H9 (cell line): ENCODE measurements at regions not wholly inside any gene's neighbourhood (a gene's known extent, or its start where the extent isn't known, plus 50 kb on each side); places are given as distances from the start of the nearest gene placed in this dataset.

Experiments
- DNase-seq: peaks from one replicate; pipeline ENCODE4 v3.0.0-alpha.2; 2017
- H2AFZ ChIP-seq: one replicate; pipeline ENCODE4 v1.6.1; 2013; ENCODE audit warnings: mild to moderate bottlenecking, low read length, control low read depth, moderate library complexity
- H2AK5ac ChIP-seq: 2 replicates; pipeline ENCODE4 v1.6.1; 2013; ENCODE audit warnings: low read length, control low read depth, mixed read lengths; ENCODE audit not compliant: insufficient read length
- H2BK120ac ChIP-seq: one replicate; pipeline ENCODE4 v1.6.1; 2013; ENCODE audit warnings: low read depth, mild to moderate bottlenecking, low read length, control low read depth, inconsistent platforms; ENCODE audit not compliant: poor library complexity, severe bottlenecking
- H2BK12ac ChIP-seq: 2 replicates; pipeline ENCODE4 v1.6.1; 2013; ENCODE audit warnings: low read length, control low read depth, mixed read lengths, low read depth; ENCODE audit not compliant: insufficient read length
- H2BK15ac ChIP-seq: 2 replicates; pipeline ENCODE4 v1.6.1; 2013; ENCODE audit warnings: low read depth, low read length, control low read depth
- H2BK20ac ChIP-seq: one replicate; pipeline ENCODE4 v1.6.1; 2013; ENCODE audit warnings: low read depth, mild to moderate bottlenecking, low read length, control low read depth, inconsistent platforms; ENCODE audit not compliant: poor library complexity, severe bottlenecking
- H2BK5ac ChIP-seq: 2 replicates; pipeline ENCODE4 v1.6.1; 2013; ENCODE audit warnings: low read length, control low read depth, mixed read lengths; ENCODE audit not compliant: insufficient read length
- H3K14ac ChIP-seq: 2 replicates; pipeline ENCODE4 v1.6.1; 2013; ENCODE audit warnings: low read length, control low read depth; ENCODE audit not compliant: insufficient read depth
- H3K18ac ChIP-seq: 2 replicates; pipeline ENCODE4 v1.6.1; 2013; ENCODE audit warnings: low read depth, mild to moderate bottlenecking, mixed read lengths, low read length, control low read depth; ENCODE audit not compliant: insufficient read length
- H3K23ac ChIP-seq: 2 replicates; pipeline ENCODE4 v1.6.1; 2013; ENCODE audit warnings: low read length, control low read depth, mixed read lengths, low read depth; ENCODE audit not compliant: insufficient read length
- H3K23me2 ChIP-seq: 2 replicates; pipeline ENCODE4 v1.6.1; 2013; ENCODE audit warnings: low read depth, mild to moderate bottlenecking, mixed read lengths, low read length, control low read depth; ENCODE audit not compliant: insufficient read length, poor library complexity, severe bottlenecking
- H3K27ac ChIP-seq: 2 replicates; pipeline ENCODE4 v1.5.1; 2013; ENCODE audit warnings: low read length, control low read depth, mixed read lengths, low read depth; ENCODE audit not compliant: insufficient read length
- H3K27me3 ChIP-seq: 2 replicates; pipeline ENCODE4 v1.6.1; 2013; ENCODE audit warnings: low read length, control low read depth, inconsistent platforms; ENCODE audit not compliant: insufficient read depth
- H3K4ac ChIP-seq: 2 replicates; pipeline ENCODE4 v1.6.1; 2013; ENCODE audit warnings: low read depth, mild to moderate bottlenecking, control low read depth, inconsistent platforms, low read length, moderate library complexity
- H3K4me1 ChIP-seq: 2 replicates; pipeline ENCODE4 v1.6.1; 2013; ENCODE audit warnings: low read length, control low read depth, inconsistent platforms; ENCODE audit not compliant: insufficient read depth
- H3K4me2 ChIP-seq: 2 replicates; pipeline ENCODE4 v1.6.1; 2013; ENCODE audit warnings: low read length, control low read depth, mixed read lengths; ENCODE audit not compliant: insufficient read length, insufficient read depth
- H3K56ac ChIP-seq: 2 replicates; pipeline ENCODE4 v1.6.1; 2013; ENCODE audit warnings: low read depth, mild to moderate bottlenecking, mixed read lengths, low read length, control low read depth; ENCODE audit not compliant: insufficient read length
- H3K79me1 ChIP-seq: 2 replicates; pipeline ENCODE4 v1.6.1; 2013; ENCODE audit warnings: low read depth, mild to moderate bottlenecking, moderate library complexity, low read length, control low read depth, inconsistent platforms; ENCODE audit not compliant: insufficient read depth, poor library complexity, severe bottlenecking
- H3K79me2 ChIP-seq: 2 replicates; pipeline ENCODE4 v1.6.1; 2013; ENCODE audit warnings: low read length, control low read depth, inconsistent platforms; ENCODE audit not compliant: insufficient read depth
- H3K9ac ChIP-seq: 2 replicates; pipeline ENCODE4 v1.6.1; 2013; ENCODE audit warnings: low read length, control low read depth, mixed read lengths; ENCODE audit not compliant: insufficient read length; ENCODE audit errors: extremely low read depth
- H3K9me3 ChIP-seq: one replicate; pipeline ENCODE4 v1.6.1; 2013; ENCODE audit warnings: low read depth, low read length, inconsistent platforms; ENCODE audit not compliant: control insufficient read depth
- H3T11ph ChIP-seq: one replicate; pipeline ENCODE4 v1.6.1; 2013; ENCODE audit warnings: mild to moderate bottlenecking, low read length, control low read depth, inconsistent platforms
- H4K20me1 ChIP-seq: one replicate; pipeline ENCODE4 v1.6.1; 2013; ENCODE audit not compliant: control insufficient read depth, insufficient read length, insufficient read depth
- H4K5ac ChIP-seq: 2 replicates; pipeline ENCODE4 v1.6.1; 2013; ENCODE audit warnings: low read depth, mild to moderate bottlenecking, mixed read lengths, low read length, control low read depth; ENCODE audit not compliant: insufficient read length
- H4K8ac ChIP-seq: replicated peaks from 2 replicates; pipeline ENCODE4 v1.6.1; 2013; ENCODE audit warnings: low read length, control low read depth, mixed read lengths, low read depth; ENCODE audit not compliant: insufficient read length
- H4K91ac ChIP-seq: 2 replicates; pipeline ENCODE4 v1.6.1; 2013; ENCODE audit warnings: low read depth, mild to moderate bottlenecking, moderate library complexity, mixed read lengths, low read length, control low read depth; ENCODE audit not compliant: insufficient read length
- H3K27ac Mint-ChIP-seq, 3 experiments: 2 replicates in 2 of 3; 3 replicates in 1 of 3; pipeline ENCODE4 v1.8.0; 2020 to 2021; ENCODE audit warnings: mixed read lengths in 3 of 3, mild to moderate bottlenecking in 1 of 3, moderate library complexity in 1 of 3
- H3K27me3 Mint-ChIP-seq: 2 replicates; pipeline ENCODE4 v1.8.0; 2021; ENCODE audit warnings: low read depth, mild to moderate bottlenecking, moderate library complexity, mixed read lengths
- H3K36me3 Mint-ChIP-seq, 3 experiments: 2 replicates in 2 of 3; 3 replicates in 1 of 3; pipeline ENCODE4 v1.8.0; 2020 to 2021; ENCODE audit warnings: low read depth in 3 of 3, mixed read lengths in 3 of 3; ENCODE audit not compliant: insufficient read depth in 1 of 3
- H3K4me1 Mint-ChIP-seq, 2 experiments: 2 replicates each; pipeline ENCODE4 v1.8.0; 2020; ENCODE audit warnings: mixed read lengths in 2 of 2
- H3K4me3 Mint-ChIP-seq, 2 experiments: 2 replicates in 1 of 2; 3 replicates in 1 of 2; pipeline ENCODE4 v1.8.0; 2020 to 2021; ENCODE audit warnings: mild to moderate bottlenecking in 2 of 2, mixed read lengths in 2 of 2, moderate library complexity in 1 of 2
- H3K9me3 Mint-ChIP-seq, 2 experiments: 2 replicates in 1 of 2; 3 replicates in 1 of 2; pipeline ENCODE4 v1.8.0; 2020; ENCODE audit warnings: mild to moderate bottlenecking in 2 of 2, mixed read lengths in 2 of 2, moderate library complexity in 1 of 2
- WGBS: extraction: QIAGEN DNeasy Blood & Tissue Kit; methylation state at CpG from one replicate; pipeline ENCODE4 v1.1.7; 2013; ENCODE audit warnings: missing lambda C conversion rate, low lambda C conversion rate, mixed read lengths; ENCODE audit not compliant: insufficient read length; ENCODE audit errors: extremely low coverage; 5-methylcytosine and 5-hydroxymethylcytosine counted together
- TF ChIP-seq, protein P1 (sequence below): fragments of 200-600 bp; sonication (generic); conservative IDR thresholded peaks from 3 replicates; pipeline ENCODE4 v1.8.0; 2021; ENCODE audit warnings: antibody characterized with exemption, mild to moderate bottlenecking

DNA sequence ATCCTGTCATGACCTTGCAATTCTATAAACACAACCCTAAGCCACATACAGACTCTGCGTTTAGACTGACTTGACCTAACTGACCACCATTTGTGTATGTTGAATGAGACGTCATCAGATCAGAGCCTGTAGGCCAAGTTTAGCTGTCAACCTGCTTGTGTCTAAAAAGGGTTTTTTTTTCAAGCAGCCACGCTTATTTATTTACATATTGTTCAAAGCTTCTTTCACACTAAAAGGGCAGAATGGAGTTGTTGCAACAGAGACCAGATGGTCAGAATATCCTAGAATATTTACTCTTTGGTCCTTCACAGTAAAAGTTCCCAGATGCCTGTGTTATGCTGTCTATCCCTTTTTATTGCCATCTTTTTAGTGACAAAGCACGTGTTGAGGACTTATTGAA, 307.7 kb upstream of the SLC10A2 start:
- Mint-ChIP-seq H3K4me1 (peaks cover 0 to 4% of the 10 kb centered on the region in 2 experiments; a peak in 2 of 4 replicates), H3K27me3 (no peaks in the 10 kb centered on the region), H3K36me3 (peaks cover 0 to 1% (median 0%) of the 10 kb centered on the region in 3 experiments; a peak in 1 of 7 replicates), H3K9me3 (no peaks in the 10 kb centered on the region; a peak in 1 of 5 replicates), H3K4me3 (no peak overlapping the region), H3K27ac (no peak overlapping the region; a peak in 1 of 7 replicates)
- Histone ChIP-seq H2BK120ac (no peak overlapping the region), H4K20me1 (no peaks in the 10 kb centered on the region), H4K5ac (no peak overlapping the region), H2AFZ (no peak overlapping the region), H3K14ac (no peak overlapping the region), H2BK20ac (no peak overlapping the region), H3K4ac (no peak overlapping the region), H2BK15ac (no peak overlapping the region), H4K91ac (no peak overlapping the region), H4K8ac (no peak overlapping the region), H2AK5ac (no peak overlapping the region), H3K4me2 (no peak overlapping the region), H3K79me1 (no peaks in the 10 kb centered on the region), H3K9ac (no peak overlapping the region), H3K27me3 (no peaks in the 10 kb centered on the region), H2BK12ac (no peak overlapping the region), H3T11ph (no peak overlapping the region), H3K4me1 (no peaks in the 10 kb centered on the region), H3K27ac (no peak overlapping the region), H3K18ac (no peak overlapping the region), H3K23ac (no peak overlapping the region), H3K56ac (no peak overlapping the region), H3K9me3 (no peaks in the 10 kb centered on the region), H3K23me2 (no peaks in the 10 kb centered on the region), H3K79me2 (no peaks in the 10 kb centered on the region), H2BK5ac (no peak overlapping the region)
- TF ChIP-seq, protein P1, sequence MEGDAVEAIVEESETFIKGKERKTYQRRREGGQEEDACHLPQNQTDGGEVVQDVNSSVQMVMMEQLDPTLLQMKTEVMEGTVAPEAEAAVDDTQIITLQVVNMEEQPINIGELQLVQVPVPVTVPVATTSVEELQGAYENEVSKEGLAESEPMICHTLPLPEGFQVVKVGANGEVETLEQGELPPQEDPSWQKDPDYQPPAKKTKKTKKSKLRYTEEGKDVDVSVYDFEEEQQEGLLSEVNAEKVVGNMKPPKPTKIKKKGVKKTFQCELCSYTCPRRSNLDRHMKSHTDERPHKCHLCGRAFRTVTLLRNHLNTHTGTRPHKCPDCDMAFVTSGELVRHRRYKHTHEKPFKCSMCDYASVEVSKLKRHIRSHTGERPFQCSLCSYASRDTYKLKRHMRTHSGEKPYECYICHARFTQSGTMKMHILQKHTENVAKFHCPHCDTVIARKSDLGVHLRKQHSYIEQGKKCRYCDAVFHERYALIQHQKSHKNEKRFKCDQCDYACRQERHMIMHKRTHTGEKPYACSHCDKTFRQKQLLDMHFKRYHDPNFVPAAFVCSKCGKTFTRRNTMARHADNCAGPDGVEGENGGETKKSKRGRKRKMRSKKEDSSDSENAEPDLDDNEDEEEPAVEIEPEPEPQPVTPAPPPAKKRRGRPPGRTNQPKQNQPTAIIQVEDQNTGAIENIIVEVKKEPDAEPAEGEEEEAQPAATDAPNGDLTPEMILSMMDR, result no peak
- no peak for DNase-seq
- no CpG with 5 or more reads among the region's 4 CpGs for WGBS
